Nephron (organoid): ENCODE measurements at regions not wholly inside any gene's neighbourhood (a gene's known extent, or its start where the extent isn't known, plus 50 kb on each side); places are given as distances from the start of the nearest gene placed in this dataset.

Experiments used
- H3K27ac Mint-ChIP-seq, 3 experiments: 2 replicates each; pipeline ENCODE4 v1.8.0; 2020; ENCODE audit warnings: mixed read lengths in 3 of 3, mild to moderate bottlenecking in 2 of 3, moderate library complexity in 1 of 3
- H3K27me3 Mint-ChIP-seq: 2 replicates; pipeline ENCODE4 v1.8.0; 2021; ENCODE audit warnings: low read depth, mild to moderate bottlenecking, moderate library complexity, mixed read lengths
- H3K36me3 Mint-ChIP-seq: 2 replicates; pipeline ENCODE4 v1.8.0; 2020; ENCODE audit warnings: low read depth, mixed read lengths
- H3K4me1 Mint-ChIP-seq: 2 replicates; pipeline ENCODE4 v1.8.0; 2020; ENCODE audit warnings: mixed read lengths
- H3K4me3 Mint-ChIP-seq, 3 experiments: 2 replicates each; pipeline ENCODE4 v1.8.0; 2020; ENCODE audit warnings: mild to moderate bottlenecking in 3 of 3, mixed read lengths in 3 of 3, moderate library complexity in 2 of 3
- H3K9me3 Mint-ChIP-seq: 2 replicates; pipeline ENCODE4 v1.8.0; 2020; ENCODE audit warnings: mixed read lengths
- CTCF ChIP-seq, 3 experiments: fragments of 200-600 bp; sonication (generic); IDR thresholded peaks; one replicate each; pipeline ENCODE4 v1.5.0; 2021; ENCODE audit warnings: antibody characterized with exemption in 3 of 3; ENCODE audit not compliant: unreplicated experiment in 3 of 3

- H3K4me1 Mint-ChIP-seq = no peaks in the 10 kb centered on the region
- H3K27ac Mint-ChIP-seq = no peak overlapping the region
- no peak overlapping the region for H3K4me3 Mint-ChIP-seq
- H3K27me3 Mint-ChIP-seq = no peaks in the 10 kb centered on the region
- no peak for TF ChIP-seq CTCF (IDR thresholded peaks at IDR 0.05; ENCODE audit: unreplicated experiment in 3 of 3)
- no peaks in the 10 kb centered on the region for H3K9me3 Mint-ChIP-seq
- no peaks in the 10 kb centered on the region for H3K36me3 Mint-ChIP-seq
Measured at GRCh38 chrX:42567268-42567667, 210.7 kb downstream of the PPP1R2C start.

GRCh38 chrX:42565739-42566138, 212.2 kb downstream of the PPP1R2C start:
- no peaks in the 10 kb centered on the region for H3K36me3 Mint-ChIP-seq
- no peaks in the 10 kb centered on the region for H3K9me3 Mint-ChIP-seq
- no peak overlapping the region for H3K27ac Mint-ChIP-seq
- no peak for TF ChIP-seq CTCF (IDR thresholded peaks at IDR 0.05; ENCODE audit: unreplicated experiment in 3 of 3)
- H3K4me3 Mint-ChIP-seq = no peak overlapping the region
- H3K27me3 Mint-ChIP-seq = no peaks in the 10 kb centered on the region
- no peaks in the 10 kb centered on the region for H3K4me1 Mint-ChIP-seq

- H3K36me3 Mint-ChIP-seq = no peaks in the 10 kb centered on the region
- H3K27me3 Mint-ChIP-seq = no peaks in the 10 kb centered on the region
- no peaks in the 10 kb centered on the region for H3K4me1 Mint-ChIP-seq
- H3K4me3 Mint-ChIP-seq = no peak overlapping the region
- TF ChIP-seq CTCF (IDR thresholded peaks at IDR 0.05; ENCODE audit: unreplicated experiment in 3 of 3) = no peak
- no peak overlapping the region for H3K27ac Mint-ChIP-seq
- peaks cover 3% of the 10 kb centered on the region for H3K9me3 Mint-ChIP-seq
Measured at GRCh38 chrX:42546800-42547199, 231.2 kb downstream of the PPP1R2C start.

GRCh38 chrX:42544883-42545282, 233.1 kb downstream of the PPP1R2C start:
- no peak for TF ChIP-seq CTCF (IDR thresholded peaks at IDR 0.05; ENCODE audit: unreplicated experiment in 3 of 3)
- Mint-ChIP-seq H3K36me3 (no peaks in the 10 kb centered on the region), H3K4me1 (no peaks in the 10 kb centered on the region), H3K27me3 (no peaks in the 10 kb centered on the region), H3K4me3 (no peak overlapping the region), H3K27ac (no peak overlapping the region), H3K9me3 (peaks cover 3% of the 10 kb centered on the region)

- Mint-ChIP-seq H3K4me3 (no peak overlapping the region), H3K27ac (no peak overlapping the region), H3K36me3 (no peaks in the 10 kb centered on the region), H3K27me3 (no peaks in the 10 kb centered on the region), H3K4me1 (no peaks in the 10 kb centered on the region), H3K9me3 (no peaks in the 10 kb centered on the region)
- no peak for TF ChIP-seq CTCF (IDR thresholded peaks at IDR 0.05; ENCODE audit: unreplicated experiment in 3 of 3)
Measured at GRCh38 chrX:42541554-42541953, 236.4 kb downstream of the PPP1R2C start.

GRCh38 chrX:42540146-42540545, 237.8 kb downstream of the PPP1R2C start:
- H3K4me3 Mint-ChIP-seq = no peak overlapping the region
- no peaks in the 10 kb centered on the region for H3K4me1 Mint-ChIP-seq
- no peak overlapping the region for H3K27ac Mint-ChIP-seq
- no peaks in the 10 kb centered on the region for H3K27me3 Mint-ChIP-seq
- no peaks in the 10 kb centered on the region for H3K9me3 Mint-ChIP-seq
- TF ChIP-seq CTCF (IDR thresholded peaks at IDR 0.05; ENCODE audit: unreplicated experiment in 3 of 3) = no peak
- H3K36me3 Mint-ChIP-seq = no peaks in the 10 kb centered on the region
